GM12878 (cell line): ENCODE measurements at regions not wholly inside any gene's neighbourhood (a gene's known extent, or its start where the extent isn't known, plus 50 kb on each side); places are given as distances from the start of the nearest gene placed in this dataset.

Experiments
- ATAC-seq: fragments of 200-7000 bp; cut with Tn5 transposase; 3 replicates; pipeline ENCODE4 v1.9.1; 2020; ENCODE audit warnings: mild to moderate bottlenecking, moderate library complexity
- BruUV-seq: library from RNA; stranded (reverse); fragments of 400-500 nt; replicated peaks from 2 replicates; lab custom pipeline; 2021; lab: Mats Ljungman, UMichigan
- CTCF ChIA-PET: fragments of 300-600 bp; sonication (Branson Sonifier 250); formaldehyde crosslinking; extraction: SDS; loops from one replicate; lab custom pipeline; 2021; ENCODE audit warnings: inconsistent platforms; lab: Yijun Ruan, JAX
- POLR2A ChIA-PET: fragments of 350-600 bp; formaldehyde crosslinking; extraction: SDS; loops from one replicate; lab custom pipeline; 2021; ENCODE audit warnings: inconsistent platforms; lab: Charles Lee
- RAD21 ChIA-PET: fragments of 300-600 bp; sonication (Branson Sonifier 250); formaldehyde crosslinking; loops from one replicate; lab custom pipeline; 2023; ENCODE audit warnings: antibody characterized with exemption; ENCODE audit not compliant: unreplicated experiment; lab: Charles Lee
- SMC1A ChIA-PET: fragments of 300-600 bp; sonication (Branson Sonifier 250); formaldehyde crosslinking; loops from one replicate; lab custom pipeline; 2023; ENCODE audit not compliant: unreplicated experiment, uncharacterized antibody; lab: Charles Lee
- DNase-seq: peaks from one replicate; pipeline ENCODE4 v3.0.0-alpha.2; 2011; ENCODE audit warnings: low read depth, low spot score
- FAIRE-seq: peaks from 3 replicates; lab custom pipeline; 2011; peaks lifted over from hg19 to GRCh38; lab: Jason Lieb, UNC
- H2AFZ ChIP-seq: 2 replicates; pipeline ENCODE4 v1.6.0; 2011; ENCODE audit warnings: low read depth, low read length, control low read depth; ENCODE audit not compliant: control insufficient read depth
- H3K27ac ChIP-seq: 2 replicates; pipeline ENCODE4 v1.5.1; 2011; ENCODE audit warnings: control low read depth; ENCODE audit not compliant: control insufficient read depth, insufficient read depth
- H3K27me3 ChIP-seq, 2 experiments: replicated peaks in 1 of 2; 2 replicates each; pipeline versions ENCODE4 v1.6.0 to v1.6.1; 2011; ENCODE audit warnings: low read length in 1 of 2; ENCODE audit not compliant: control insufficient read depth in 2 of 2, insufficient read depth in 2 of 2
- H3K36me3 ChIP-seq, 2 experiments: 2 replicates each; pipeline ENCODE4 v1.5.1; 2011; ENCODE audit warnings: low read length in 1 of 2; ENCODE audit not compliant: control insufficient read depth in 2 of 2, insufficient read depth in 2 of 2
- H3K4me1 ChIP-seq: 2 replicates; pipeline ENCODE4 v1.6.1; 2011; ENCODE audit warnings: mild to moderate bottlenecking, low read length, moderate library complexity, mixed read lengths; ENCODE audit not compliant: control insufficient read depth, insufficient read depth
- H3K4me2 ChIP-seq: 2 replicates; pipeline ENCODE4 v1.6.0; 2011; ENCODE audit warnings: control low read depth; ENCODE audit not compliant: control insufficient read depth, insufficient read depth
- H3K4me3 ChIP-seq: fragments of 200-600 bp; sonication (generic); 2 replicates; pipeline ENCODE4 v1.5.1; 2016
- H3K79me2 ChIP-seq: 2 replicates; pipeline ENCODE4 v1.6.0; 2011; ENCODE audit warnings: low read length; ENCODE audit not compliant: control insufficient read depth, insufficient read depth
- H3K9ac ChIP-seq: 2 replicates; pipeline ENCODE4 v1.8.0; 2011; ENCODE audit warnings: low read length, control low read depth, mixed read lengths; ENCODE audit not compliant: control insufficient read depth, insufficient read depth
- H3K9me3 ChIP-seq: replicated peaks from 3 replicates; pipeline ENCODE4 v1.5.1; 2011; ENCODE audit warnings: mild to moderate bottlenecking, low read length; ENCODE audit not compliant: control insufficient read depth, insufficient read depth
- H4K20me1 ChIP-seq: 2 replicates; pipeline ENCODE4 v1.6.0; 2011; ENCODE audit not compliant: control insufficient read depth, insufficient read depth
- CREM ChIP-seq: IDR thresholded peaks from 2 replicates; pipeline ENCODE4 v1.6.1; 2014; ENCODE audit warnings: antibody characterized with exemption, low read depth
- DPF2 ChIP-seq: fragments of 450-650 bp; IDR thresholded peaks from 2 replicates; pipeline ENCODE4 v1.6.1; 2017; ENCODE audit warnings: mild to moderate bottlenecking
- EED ChIP-seq: sonication (generic); IDR thresholded peaks from 2 replicates; pipeline ENCODE4 v1.6.1; 2016; ENCODE audit warnings: antibody characterized with exemption, low read depth
- EP300 ChIP-seq, 2 experiments: fragments of 150-350 bp in 1 of 2; IDR thresholded peaks; 2 replicates each; pipeline ENCODE4 v1.6.1; 2011 to 2012; ENCODE audit warnings: low read depth in 2 of 2, low read length in 2 of 2, borderline replicate concordance in 1 of 2, improper control_type of control experiment in 1 of 2, inconsistent platforms in 1 of 2; ENCODE audit not compliant: control insufficient read depth in 1 of 2
- GABPA ChIP-seq: IDR thresholded peaks from 2 replicates; pipeline ENCODE4 v1.6.1; 2014; ENCODE audit warnings: antibody characterized with exemption, low read depth, mild to moderate bottlenecking, inconsistent platforms
- KDM1A ChIP-seq: fragments of 200-600 bp; sonication (generic); IDR thresholded peaks from 2 replicates; pipeline ENCODE4 v1.6.1; 2016; ENCODE audit warnings: borderline replicate concordance
- MEF2A ChIP-seq: IDR thresholded peaks from 2 replicates; pipeline ENCODE4 v1.6.1; 2011; ENCODE audit warnings: low read depth, mild to moderate bottlenecking, low read length, moderate library complexity; ENCODE audit not compliant: insufficient read depth
- NR2C1 ChIP-seq: fragments of 450-650 bp; IDR thresholded peaks from 2 replicates; pipeline ENCODE4 v1.6.1; 2017; ENCODE audit warnings: antibody characterized with exemption, mild to moderate bottlenecking, moderate library complexity
- PAX5 ChIP-seq: IDR thresholded peaks from 2 replicates; pipeline ENCODE4 v1.6.1; 2011; ENCODE audit warnings: low read depth, low read length, borderline replicate concordance
- PAX8 ChIP-seq: fragments of 450-650 bp; IDR thresholded peaks from 2 replicates; pipeline ENCODE4 v1.6.1; 2017; ENCODE audit warnings: mild to moderate bottlenecking, moderate library complexity
- POLR2A ChIP-seq: IDR thresholded peaks from 2 replicates; pipeline ENCODE4 v1.6.1; 2011; ENCODE audit warnings: low read depth, mild to moderate bottlenecking, low read length
- POU2F2 ChIP-seq: IDR thresholded peaks from 3 replicates; pipeline ENCODE4 v1.6.1; 2011; ENCODE audit warnings: low read depth, mild to moderate bottlenecking, low read length, borderline replicate concordance
- SUZ12 ChIP-seq: fragments of 200-600 bp; sonication (generic); IDR thresholded peaks from one replicate; pipeline ENCODE4 v1.6.1; 2018; ENCODE audit warnings: antibody characterized with exemption, mild to moderate bottlenecking; ENCODE audit not compliant: unreplicated experiment
- YBX1 ChIP-seq: fragments of 450-650 bp; IDR thresholded peaks from 2 replicates; pipeline ENCODE4 v1.6.1; 2016; ENCODE audit warnings: antibody characterized with exemption
- ZNF622 ChIP-seq: fragments of 450-650 bp; IDR thresholded peaks from 2 replicates; pipeline ENCODE4 v1.6.1; 2017; ENCODE audit warnings: mild to moderate bottlenecking, inconsistent platforms
- WGBS: methylation state at CpG from one replicate; pipeline ENCODE4 v1.1.6; 2016; ENCODE audit warnings: low lambda C conversion rate; ENCODE audit not compliant: insufficient replicate concordance, insufficient coverage; ENCODE audit errors: missing lambda C conversion rate; 5-methylcytosine and 5-hydroxymethylcytosine counted together
- in situ Hi-C: fragments of 300-500 bp; cut with MboI; formaldehyde crosslinking; loops from 9 replicates; pipeline ENCODE4 v1.14.3; 2018; ENCODE audit warnings: mixed read lengths
- intact Hi-C: fragments of 100-400 bp; cut with micrococcal nuclease; formaldehyde crosslinking; loops from one replicate; pipeline ENCODE4 v1.14.2; 2022; ENCODE audit not compliant: unreplicated experiment
- TF ChIP-seq, protein P1 (sequence below): fragments of 450-650 bp; IDR thresholded peaks from 2 replicates; pipeline ENCODE4 v1.6.1; 2017; ENCODE audit warnings: low read depth, mild to moderate bottlenecking, moderate library complexity
- TF ChIP-seq, protein P2 (sequence below): IDR thresholded peaks from 2 replicates; pipeline ENCODE4 v1.6.1; 2012; ENCODE audit warnings: improper control_type of control experiment, low read depth, low read length; ENCODE audit not compliant: insufficient replicate concordance
- TF ChIP-seq, protein P3 (sequence below): IDR thresholded peaks from 2 replicates; pipeline ENCODE4 v1.6.1; 2011; ENCODE audit warnings: borderline replicate concordance, low read depth, mild to moderate bottlenecking, moderate library complexity, mixed read lengths, low read length; ENCODE audit not compliant: insufficient read depth; ENCODE audit errors: extremely low read length

DNA sequence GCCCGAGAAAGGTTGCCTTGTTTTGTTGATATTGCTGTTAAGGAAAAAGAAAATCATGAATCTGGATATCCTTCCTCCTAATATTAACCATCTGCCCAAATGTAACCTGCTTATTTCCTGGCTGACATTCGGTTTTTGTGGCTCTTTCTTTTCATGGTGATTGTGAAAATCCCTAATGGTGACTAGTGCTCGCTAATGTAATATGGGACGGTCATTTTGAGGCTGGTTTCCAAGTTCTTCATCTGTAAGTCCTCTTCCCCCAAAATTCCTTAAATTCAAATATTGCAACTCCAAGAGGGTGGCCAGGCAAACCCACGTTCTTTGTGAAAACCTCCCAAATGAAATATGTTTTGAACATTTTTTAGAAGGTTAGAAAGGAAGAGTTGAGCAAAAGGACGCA lies 63.1 kb upstream of the MAMDC2 start:
- no TSS peak for BruUV-seq
- Histone ChIP-seq H3K27me3 (no peaks in the 10 kb centered on the region), H2AFZ (no peak overlapping the region), H3K27ac (no peak overlapping the region), H3K4me2 (no peak overlapping the region), H3K4me1 (no peaks in the 10 kb centered on the region), H3K9ac (no peak overlapping the region), H3K36me3 (no peaks in the 10 kb centered on the region), H3K9me3 (no peaks in the 10 kb centered on the region), H4K20me1 (no peaks in the 10 kb centered on the region), H3K79me2 (no peaks in the 10 kb centered on the region), H3K4me3 (no peak overlapping the region)
- FAIRE-seq: no peak
- no peak for ATAC-seq
- intact Hi-C loops: no loop called here
- ChIA-PET POLR2A (no interaction called here), RAD21 (no interaction called here), CTCF (interaction anchor here (1.6 to 4.2 kb wide), 2 partner anchors 11 to 131 kb away, joined by 5 to 17 read pairs; no protein-coding TSS in a partner anchor), SMC1A (no interaction called here)
- TF ChIP-seq NR2C1 (no peak), EP300 (IDR thresholded peaks at IDR 0.05; ENCODE audit: borderline replicate concordance in 1 of 2, control insufficient read depth in 1 of 2, low read depth in 2 of 2, low read length in 2 of 2) (no peak), GABPA (no peak), CREM (no peak), EED (no peak), MEF2A (no peak), PAX8 (no peak), DPF2 (no peak), PAX5 (no peak), ZNF622 (no peak), YBX1 (no peak), POU2F2 (no peak), SUZ12 (no peak), POLR2A (no peak), KDM1A (no peak)
- TF ChIP-seq, protein P1, sequence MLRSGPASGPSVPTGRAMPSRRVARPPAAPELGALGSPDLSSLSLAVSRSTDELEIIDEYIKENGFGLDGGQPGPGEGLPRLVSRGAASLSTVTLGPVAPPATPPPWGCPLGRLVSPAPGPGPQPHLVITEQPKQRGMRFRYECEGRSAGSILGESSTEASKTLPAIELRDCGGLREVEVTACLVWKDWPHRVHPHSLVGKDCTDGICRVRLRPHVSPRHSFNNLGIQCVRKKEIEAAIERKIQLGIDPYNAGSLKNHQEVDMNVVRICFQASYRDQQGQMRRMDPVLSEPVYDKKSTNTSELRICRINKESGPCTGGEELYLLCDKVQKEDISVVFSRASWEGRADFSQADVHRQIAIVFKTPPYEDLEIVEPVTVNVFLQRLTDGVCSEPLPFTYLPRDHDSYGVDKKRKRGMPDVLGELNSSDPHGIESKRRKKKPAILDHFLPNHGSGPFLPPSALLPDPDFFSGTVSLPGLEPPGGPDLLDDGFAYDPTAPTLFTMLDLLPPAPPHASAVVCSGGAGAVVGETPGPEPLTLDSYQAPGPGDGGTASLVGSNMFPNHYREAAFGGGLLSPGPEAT: no peak
- TF ChIP-seq, protein P2, sequence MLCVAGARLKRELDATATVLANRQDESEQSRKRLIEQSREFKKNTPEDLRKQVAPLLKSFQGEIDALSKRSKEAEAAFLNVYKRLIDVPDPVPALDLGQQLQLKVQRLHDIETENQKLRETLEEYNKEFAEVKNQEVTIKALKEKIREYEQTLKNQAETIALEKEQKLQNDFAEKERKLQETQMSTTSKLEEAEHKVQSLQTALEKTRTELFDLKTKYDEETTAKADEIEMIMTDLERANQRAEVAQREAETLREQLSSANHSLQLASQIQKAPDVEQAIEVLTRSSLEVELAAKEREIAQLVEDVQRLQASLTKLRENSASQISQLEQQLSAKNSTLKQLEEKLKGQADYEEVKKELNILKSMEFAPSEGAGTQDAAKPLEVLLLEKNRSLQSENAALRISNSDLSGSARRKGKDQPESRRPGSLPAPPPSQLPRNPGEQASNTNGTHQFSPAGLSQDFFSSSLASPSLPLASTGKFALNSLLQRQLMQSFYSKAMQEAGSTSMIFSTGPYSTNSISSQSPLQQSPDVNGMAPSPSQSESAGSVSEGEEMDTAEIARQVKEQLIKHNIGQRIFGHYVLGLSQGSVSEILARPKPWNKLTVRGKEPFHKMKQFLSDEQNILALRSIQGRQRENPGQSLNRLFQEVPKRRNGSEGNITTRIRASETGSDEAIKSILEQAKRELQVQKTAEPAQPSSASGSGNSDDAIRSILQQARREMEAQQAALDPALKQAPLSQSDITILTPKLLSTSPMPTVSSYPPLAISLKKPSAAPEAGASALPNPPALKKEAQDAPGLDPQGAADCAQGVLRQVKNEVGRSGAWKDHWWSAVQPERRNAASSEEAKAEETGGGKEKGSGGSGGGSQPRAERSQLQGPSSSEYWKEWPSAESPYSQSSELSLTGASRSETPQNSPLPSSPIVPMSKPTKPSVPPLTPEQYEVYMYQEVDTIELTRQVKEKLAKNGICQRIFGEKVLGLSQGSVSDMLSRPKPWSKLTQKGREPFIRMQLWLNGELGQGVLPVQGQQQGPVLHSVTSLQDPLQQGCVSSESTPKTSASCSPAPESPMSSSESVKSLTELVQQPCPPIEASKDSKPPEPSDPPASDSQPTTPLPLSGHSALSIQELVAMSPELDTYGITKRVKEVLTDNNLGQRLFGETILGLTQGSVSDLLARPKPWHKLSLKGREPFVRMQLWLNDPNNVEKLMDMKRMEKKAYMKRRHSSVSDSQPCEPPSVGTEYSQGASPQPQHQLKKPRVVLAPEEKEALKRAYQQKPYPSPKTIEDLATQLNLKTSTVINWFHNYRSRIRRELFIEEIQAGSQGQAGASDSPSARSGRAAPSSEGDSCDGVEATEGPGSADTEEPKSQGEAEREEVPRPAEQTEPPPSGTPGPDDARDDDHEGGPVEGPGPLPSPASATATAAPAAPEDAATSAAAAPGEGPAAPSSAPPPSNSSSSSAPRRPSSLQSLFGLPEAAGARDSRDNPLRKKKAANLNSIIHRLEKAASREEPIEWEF: no peak
- TF ChIP-seq, protein P3, sequence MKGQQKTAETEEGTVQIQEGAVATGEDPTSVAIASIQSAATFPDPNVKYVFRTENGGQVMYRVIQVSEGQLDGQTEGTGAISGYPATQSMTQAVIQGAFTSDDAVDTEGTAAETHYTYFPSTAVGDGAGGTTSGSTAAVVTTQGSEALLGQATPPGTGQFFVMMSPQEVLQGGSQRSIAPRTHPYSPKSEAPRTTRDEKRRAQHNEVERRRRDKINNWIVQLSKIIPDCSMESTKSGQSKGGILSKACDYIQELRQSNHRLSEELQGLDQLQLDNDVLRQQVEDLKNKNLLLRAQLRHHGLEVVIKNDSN: no peak
- in situ Hi-C loops: no loop called here
- WGBS: 17% methylated on average over 6 of the region's 6 CpGs
- DNase-seq: no peak
